ENCODE measurements at regions not wholly inside any gene's neighbourhood (a gene's known extent, or its start where the extent isn't known, plus 50 kb on each side); places are given as distances from the start of the nearest gene placed in this dataset.

DNA sequence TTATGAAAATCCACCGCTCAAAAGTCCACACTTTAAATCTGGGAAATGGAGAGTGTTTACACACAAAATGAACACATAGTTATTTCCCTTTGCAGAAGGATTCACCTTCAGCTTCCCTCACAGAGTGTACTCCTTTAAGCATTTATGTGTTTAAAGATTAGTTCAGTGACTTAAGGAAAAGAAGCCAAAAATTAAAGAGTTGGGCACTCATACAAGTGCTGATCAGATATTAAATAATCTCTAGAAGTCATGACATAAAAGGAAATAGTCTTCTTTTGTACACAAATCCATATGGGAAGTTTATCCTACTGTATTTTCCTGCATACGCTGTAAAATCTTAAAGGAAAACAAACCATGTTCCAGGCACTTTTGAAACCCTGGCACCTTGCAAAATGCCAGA, 174.2 kb downstream of the LNPK start:
- no peaks in the 10 kb centered on the region for H3K27me3 ChIP-seq (ENCODE audit: insufficient read depth, low read length)
- H3K27ac ChIP-seq (ENCODE audit: low read depth, low read length) = no peak overlapping the region
- no peaks in the 10 kb centered on the region for H3K9me3 ChIP-seq (ENCODE audit: control insufficient read depth in 1 of 2, insufficient read depth in 1 of 2, low read depth in 1 of 2, low read length in 2 of 2)
- H4K20me1 ChIP-seq (ENCODE audit: insufficient read depth) = no peaks in the 10 kb centered on the region
- no peaks in the 10 kb centered on the region for H3K36me3 ChIP-seq (ENCODE audit: control insufficient read depth in 1 of 2, insufficient read depth in 2 of 2, low read length in 2 of 2)
- BruUV-seq (replicated peaks) = no TSS peak
- RAD21 ChIA-PET (ENCODE audit: low non-redundant PET in 1 of 2, low total read pairs in 2 of 2, uncharacterized antibody in 2 of 2, unreplicated experiment in 2 of 2) = no interaction called here
- no peak overlapping the region for H3K9ac ChIP-seq (ENCODE audit: low read length)
- no peaks in the 10 kb centered on the region for H3K9me2 ChIP-seq (ENCODE audit: insufficient read depth)
- H3K4me2 ChIP-seq (ENCODE audit: low read length) = no peak overlapping the region
- H3K79me2 ChIP-seq (ENCODE audit: insufficient read depth, low read length) = no peaks in the 10 kb centered on the region
- ATAC-seq (no peak), DNase-seq (ENCODE audit: low read depth, low spot score) (no peak)
- POLR2A ChIA-PET = no interaction called here
- CTCF ChIA-PET = no interaction called here
- no peaks in the 10 kb centered on the region for H3K4me1 ChIP-seq (ENCODE audit: control insufficient read depth in 1 of 2, insufficient read depth in 2 of 2, low read length in 2 of 2)
- intact Hi-C loops (cut with micrococcal nuclease) = no loop called here
- H2AFZ ChIP-seq (ENCODE audit: low read depth, low read length, poor library complexity, severe bottlenecking) = no peak overlapping the region
- H3K4me3 ChIP-seq (replicated peaks in 1 of 2; ENCODE audit: low read depth in 1 of 2, low read length in 2 of 2) = no peak overlapping the region
- TF ChIP-seq ZFX (IDR thresholded peaks at IDR 0.05) (no peak), ELF1 (IDR thresholded peaks at IDR 0.05; ENCODE audit: borderline replicate concordance, low read depth) (no peak), SIN3A (IDR thresholded peaks at IDR 0.05; ENCODE audit: low read depth) (no peak), ZNF274 (IDR thresholded peaks at IDR 0.05; ENCODE audit: low read depth, low read length) (no peak), YY1 (IDR thresholded peaks at IDR 0.05; ENCODE audit: extremely low read depth, insufficient replicate concordance, low read depth, low read length) (no peak), SP1 (IDR thresholded peaks at IDR 0.05; ENCODE audit: low read depth) (no peak), EGR1 (IDR thresholded peaks at IDR 0.05; ENCODE audit: low read depth) (no peak), CBX3 (IDR thresholded peaks at IDR 0.05; ENCODE audit: low read depth) (no peak), POLR2AphosphoS5 (IDR thresholded peaks at IDR 0.05; ENCODE audit: low read depth, low read length) (no peak)

DNA sequence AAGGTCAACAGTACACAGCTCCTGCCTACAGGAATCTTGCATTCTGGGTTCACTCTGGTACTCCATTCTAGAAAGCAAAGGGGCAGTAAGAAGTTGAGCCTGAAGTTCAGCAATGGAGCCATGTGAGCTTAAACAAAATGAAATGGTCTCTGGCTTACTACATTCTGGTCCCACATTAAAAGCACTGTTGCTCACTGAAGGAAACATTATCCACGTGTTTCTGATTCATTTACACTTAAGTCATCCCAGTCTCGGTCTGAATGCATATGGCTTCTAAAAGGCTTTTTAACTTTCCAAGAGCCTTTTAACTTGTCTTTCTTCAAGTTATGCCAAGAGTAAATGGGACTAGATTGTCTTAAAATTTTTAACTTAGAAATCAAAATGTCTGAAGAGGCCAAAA, 177.8 kb downstream of the LNPK start:
- ChIA-PET CTCF (no interaction called here), RAD21 (ENCODE audit: low non-redundant PET in 1 of 2, low total read pairs in 2 of 2, uncharacterized antibody in 2 of 2, unreplicated experiment in 2 of 2) (no interaction called here), POLR2A (no interaction called here)
- Histone ChIP-seq H3K4me3 (replicated peaks in 1 of 2; ENCODE audit: low read depth in 1 of 2, low read length in 2 of 2) (no peak overlapping the region), H4K20me1 (ENCODE audit: insufficient read depth) (no peaks in the 10 kb centered on the region), H3K79me2 (ENCODE audit: insufficient read depth, low read length) (no peaks in the 10 kb centered on the region), H3K4me1 (ENCODE audit: control insufficient read depth in 1 of 2, insufficient read depth in 2 of 2, low read length in 2 of 2) (no peaks in the 10 kb centered on the region), H3K9me3 (ENCODE audit: control insufficient read depth in 1 of 2, insufficient read depth in 1 of 2, low read depth in 1 of 2, low read length in 2 of 2) (no peaks in the 10 kb centered on the region), H3K27me3 (ENCODE audit: insufficient read depth, low read length) (no peaks in the 10 kb centered on the region), H3K36me3 (ENCODE audit: control insufficient read depth in 1 of 2, insufficient read depth in 2 of 2, low read length in 2 of 2) (no peaks in the 10 kb centered on the region), H3K4me2 (ENCODE audit: low read length) (no peak overlapping the region), H3K9me2 (ENCODE audit: insufficient read depth) (no peaks in the 10 kb centered on the region), H2AFZ (ENCODE audit: low read depth, low read length, poor library complexity, severe bottlenecking) (no peak overlapping the region), H3K9ac (ENCODE audit: low read length) (no peak overlapping the region), H3K27ac (ENCODE audit: low read depth, low read length) (no peak overlapping the region)
- TF ChIP-seq YY1 (IDR thresholded peaks at IDR 0.05; ENCODE audit: extremely low read depth, insufficient replicate concordance, low read depth, low read length) = no peak
- no peak for TF ChIP-seq EGR1 (IDR thresholded peaks at IDR 0.05; ENCODE audit: low read depth)
- TF ChIP-seq CBX3 (IDR thresholded peaks at IDR 0.05; ENCODE audit: low read depth) = no peak
- no peak for TF ChIP-seq EZH2 (IDR thresholded peaks at IDR 0.05)
- TF ChIP-seq, protein P1, sequence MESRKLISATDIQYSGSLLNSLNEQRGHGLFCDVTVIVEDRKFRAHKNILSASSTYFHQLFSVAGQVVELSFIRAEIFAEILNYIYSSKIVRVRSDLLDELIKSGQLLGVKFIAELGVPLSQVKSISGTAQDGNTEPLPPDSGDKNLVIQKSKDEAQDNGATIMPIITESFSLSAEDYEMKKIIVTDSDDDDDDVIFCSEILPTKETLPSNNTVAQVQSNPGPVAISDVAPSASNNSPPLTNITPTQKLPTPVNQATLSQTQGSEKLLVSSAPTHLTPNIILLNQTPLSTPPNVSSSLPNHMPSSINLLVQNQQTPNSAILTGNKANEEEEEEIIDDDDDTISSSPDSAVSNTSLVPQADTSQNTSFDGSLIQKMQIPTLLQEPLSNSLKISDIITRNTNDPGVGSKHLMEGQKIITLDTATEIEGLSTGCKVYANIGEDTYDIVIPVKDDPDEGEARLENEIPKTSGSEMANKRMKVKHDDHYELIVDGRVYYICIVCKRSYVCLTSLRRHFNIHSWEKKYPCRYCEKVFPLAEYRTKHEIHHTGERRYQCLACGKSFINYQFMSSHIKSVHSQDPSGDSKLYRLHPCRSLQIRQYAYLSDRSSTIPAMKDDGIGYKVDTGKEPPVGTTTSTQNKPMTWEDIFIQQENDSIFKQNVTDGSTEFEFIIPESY (IDR thresholded peaks at IDR 0.05; ENCODE audit: extremely low read depth, insufficient replicate concordance, low read length) = no peak
- TF ChIP-seq SIN3A (IDR thresholded peaks at IDR 0.05; ENCODE audit: low read depth) = no peak
- no peak for TF ChIP-seq TCF7L2 (IDR thresholded peaks at IDR 0.05; ENCODE audit: borderline replicate concordance, extremely low read depth, insufficient read depth, insufficient read length)
- no peak for TF ChIP-seq EZH2phosphoT487 (IDR thresholded peaks at IDR 0.05; ENCODE audit: borderline replicate concordance)
- TF ChIP-seq, protein P2, sequence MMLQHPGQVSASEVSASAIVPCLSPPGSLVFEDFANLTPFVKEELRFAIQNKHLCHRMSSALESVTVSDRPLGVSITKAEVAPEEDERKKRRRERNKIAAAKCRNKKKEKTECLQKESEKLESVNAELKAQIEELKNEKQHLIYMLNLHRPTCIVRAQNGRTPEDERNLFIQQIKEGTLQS (IDR thresholded peaks at IDR 0.05) = no peak
- no peak for TF ChIP-seq CEBPB (IDR thresholded peaks at IDR 0.05; ENCODE audit: low read depth)
- TF ChIP-seq, protein P3, sequence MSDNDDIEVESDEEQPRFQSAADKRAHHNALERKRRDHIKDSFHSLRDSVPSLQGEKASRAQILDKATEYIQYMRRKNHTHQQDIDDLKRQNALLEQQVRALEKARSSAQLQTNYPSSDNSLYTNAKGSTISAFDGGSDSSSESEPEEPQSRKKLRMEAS (IDR thresholded peaks at IDR 0.05) = no peak
- no peak for TF ChIP-seq JUND (IDR thresholded peaks at IDR 0.05)
- no peak for TF ChIP-seq RAD21 (IDR thresholded peaks at IDR 0.05; ENCODE audit: low read depth)
- no peak for TF ChIP-seq FOSL1 (IDR thresholded peaks at IDR 0.05; ENCODE audit: low read depth)
- ATAC-seq (no peak), DNase-seq (ENCODE audit: low read depth, low spot score) (no peak)
- BruUV-seq (replicated peaks) = no TSS peak
- intact Hi-C loops (cut with micrococcal nuclease) = no loop called here
